Upper lobe of left lung (tissue), 6 donors: ENCODE measurements at regions not wholly inside any gene's neighbourhood (a gene's known extent, or its start where the extent isn't known, plus 50 kb on each side); places are given as distances from the start of the nearest gene placed in this dataset.

Experiments
- ATAC-seq, 2 donors: fragments of 200-7000 bp; cut with Tn5 transposase; one replicate each; pipeline ENCODE4 v1.9.1; 2022; ENCODE audit warnings: mild to moderate bottlenecking in 2 of 2, moderate library complexity in 2 of 2; ENCODE audit not compliant: low FRiP score in 2 of 2
- DNase-seq, 2 donors: peaks; one replicate each; pipeline ENCODE4 v3.0.0-alpha.2; 2019 to 2020
- H3K27ac ChIP-seq, 4 donors: fragments of 200-600 bp; sonication (generic); one replicate each; pipeline ENCODE4 v1.5.1; 2016 to 2019
- H3K27me3 ChIP-seq, 4 donors: fragments of 200-600 bp; sonication (generic); one replicate each; pipeline ENCODE4 v1.5.1; 2017 to 2019
- H3K36me3 ChIP-seq, 4 donors: fragments of 200-600 bp; sonication (generic); one replicate each; pipeline ENCODE4 v1.5.1; 2016 to 2019
- H3K4me1 ChIP-seq, 4 donors: fragments of 200-600 bp; sonication (generic); one replicate each; pipeline ENCODE4 v1.5.1; 2018 to 2019
- H3K4me3 ChIP-seq, 4 donors: fragments of 200-600 bp; sonication (generic); one replicate each; pipeline ENCODE4 v1.5.1; 2017 to 2019; ENCODE audit warnings: mild to moderate bottlenecking in 2 of 4, moderate library complexity in 1 of 4
- H3K9me3 ChIP-seq, 4 donors: fragments of 200-600 bp; sonication (generic); one replicate each; pipeline ENCODE4 v1.5.1; 2018 to 2019
- CTCF ChIP-seq, 6 experiments: fragments of 450-650 bp in 4 of 6; fragments of 200-600 bp in 2 of 6; sonication (generic) in 2 of 6; IDR thresholded peaks; one replicate each; pipeline ENCODE4 v1.5.1; 2016 to 2019; ENCODE audit warnings: antibody characterized with exemption in 6 of 6
- EP300 ChIP-seq, 4 donors: sonication (generic); formaldehyde crosslinking; IDR thresholded peaks; one replicate each; pipeline ENCODE4 v1.5.1; 2017; ENCODE audit warnings: antibody characterized with exemption in 4 of 4, control low read depth in 2 of 4
- POLR2A ChIP-seq, 4 donors: fragments of 450-650 bp; IDR thresholded peaks; one replicate each; pipeline ENCODE4 v1.5.1; 2016 to 2017; ENCODE audit warnings: antibody characterized with exemption in 4 of 4, mild to moderate bottlenecking in 2 of 4
- POLR2AphosphoS5 ChIP-seq, 2 donors: sonication (generic); formaldehyde crosslinking; IDR thresholded peaks; one replicate each; pipeline ENCODE4 v1.5.1; 2017; ENCODE audit warnings: antibody characterized with exemption in 2 of 2
- WGBS, 2 donors: methylation state at CpG; one replicate each; pipeline ENCODE4 v1.1.5; 2017 to 2018; 5-methylcytosine and 5-hydroxymethylcytosine counted together
- donor health status: DM: no; HTN: no; CAD: no; lungs with moderate emphysema.
- donor health status: DM: no; HTN: yes; CAD: no; lungs with severe emphysema.

DNA sequence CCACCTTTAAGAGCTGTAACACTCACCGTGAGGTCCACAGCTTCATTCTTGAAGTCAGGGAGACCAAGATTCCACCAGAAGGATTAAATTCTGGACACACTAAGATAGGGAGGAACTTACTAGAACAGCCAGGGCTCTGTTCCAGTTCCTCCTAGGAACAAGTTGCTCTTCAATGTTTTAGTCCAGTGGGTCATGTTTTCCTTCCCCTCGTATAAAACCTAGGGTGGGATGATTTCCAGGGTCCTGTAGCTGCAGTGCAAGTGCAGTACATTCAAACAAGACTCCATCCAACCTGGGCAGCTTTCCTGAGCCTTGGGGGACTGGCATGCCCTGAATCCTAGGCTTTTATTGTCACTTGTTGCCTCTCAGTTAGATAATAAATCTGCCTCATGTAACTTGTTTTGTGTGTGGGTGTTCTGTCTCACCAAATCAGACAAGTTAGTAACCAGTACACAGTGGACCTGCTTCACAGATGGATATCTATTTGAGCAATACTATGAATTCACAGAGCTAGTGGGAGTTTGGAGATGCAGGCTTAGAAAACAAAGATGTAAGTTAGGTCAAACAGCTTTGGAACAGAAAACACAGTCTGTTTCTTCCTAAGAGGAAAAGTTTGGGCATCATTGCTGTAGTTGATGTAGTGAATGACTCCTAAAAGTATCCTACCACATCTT is 405.6 kb downstream of the GABRG2 start:
- Histone ChIP-seq H3K4me3 (no peak overlapping the region), H3K27ac (no peak overlapping the region), H3K4me1 (no peaks in the 10 kb centered on the region), H3K36me3 (no peaks in the 10 kb centered on the region), H3K9me3 (no peaks in the 10 kb centered on the region), H3K27me3 (no peaks in the 10 kb centered on the region)
- DNase-seq (no peak), ATAC-seq (no peak)
- 67 to 80% methylated on average over 2 of the region's 2 CpGs for WGBS, 2 donors
- TF ChIP-seq POLR2A (IDR thresholded peaks at IDR 0.05), result no peak
- TF ChIP-seq CTCF (IDR thresholded peaks at IDR 0.05), result no peak

DNA sequence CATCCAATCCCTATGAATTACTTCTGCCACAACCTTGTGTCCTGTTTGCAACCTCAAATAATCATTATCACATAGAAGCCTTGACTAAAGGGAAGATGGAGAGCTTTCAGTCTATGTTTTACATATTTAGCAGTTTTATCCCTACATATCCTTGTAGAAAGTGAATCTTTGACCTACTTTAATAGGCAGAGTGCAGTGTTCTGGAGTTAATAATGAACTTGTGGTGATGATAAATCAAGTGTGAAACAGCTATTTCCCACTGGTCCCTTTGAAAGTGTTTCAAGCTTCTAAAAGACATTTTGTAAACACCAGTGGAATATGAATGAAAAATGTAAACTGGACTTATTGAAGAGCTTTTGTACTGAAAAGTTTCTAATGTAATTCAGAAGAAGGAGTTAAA is 406.7 kb downstream of the GABRG2 start:
- DNase-seq (no peak), ATAC-seq (no peak)
- no peak overlapping the region for H3K4me3 ChIP-seq
- H3K9me3 ChIP-seq, result no peaks in the 10 kb centered on the region
- no peak overlapping the region for H3K27ac ChIP-seq
- no peaks in the 10 kb centered on the region for H3K27me3 ChIP-seq
- TF ChIP-seq CTCF (IDR thresholded peaks at IDR 0.05) (no peak), EP300 (IDR thresholded peaks at IDR 0.05) (no peak)
- no peaks in the 10 kb centered on the region for H3K36me3 ChIP-seq
- H3K4me1 ChIP-seq, result no peaks in the 10 kb centered on the region

DNA sequence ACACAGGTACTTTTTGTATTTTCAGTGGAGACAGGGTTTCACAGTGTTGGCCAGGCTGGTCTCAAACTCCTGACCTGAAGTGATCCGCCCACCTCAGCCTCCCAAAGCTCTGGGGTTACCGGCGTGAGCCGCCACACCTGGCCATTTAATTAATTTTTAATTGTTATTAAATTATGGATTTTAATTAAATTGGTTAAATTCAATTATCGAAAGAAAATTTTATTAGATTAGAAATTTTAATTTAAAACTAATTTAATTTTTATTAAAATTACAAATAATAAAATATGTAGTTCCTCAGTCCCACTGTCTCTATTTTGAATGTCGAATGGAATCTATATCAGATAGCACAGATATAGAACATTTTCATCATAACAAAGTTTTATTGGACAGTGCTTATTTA is 416.5 kb downstream of the GABRG2 start:
- no peaks in the 10 kb centered on the region for H3K27me3 ChIP-seq
- no peaks in the 10 kb centered on the region for H3K9me3 ChIP-seq
- H3K4me1 ChIP-seq, result no peaks in the 10 kb centered on the region
- DNase-seq (no peak), ATAC-seq (no peak)
- no peak overlapping the region for H3K27ac ChIP-seq
- no peak for TF ChIP-seq POLR2A (IDR thresholded peaks at IDR 0.05)
- TF ChIP-seq EP300 (IDR thresholded peaks at IDR 0.05), result no peak
- no peak overlapping the region for H3K4me3 ChIP-seq
- WGBS, 2 donors, result 94% methylated on average over 6 of the region's 6 CpGs
- H3K36me3 ChIP-seq, result no peaks in the 10 kb centered on the region

- Histone ChIP-seq H3K27me3 (no peaks in the 10 kb centered on the region), H3K36me3 (no peaks in the 10 kb centered on the region), H3K9me3 (no peaks in the 10 kb centered on the region), H3K4me1 (no peaks in the 10 kb centered on the region), H3K27ac (no peak overlapping the region), H3K4me3 (no peak overlapping the region)
- TF ChIP-seq POLR2A (IDR thresholded peaks at IDR 0.05), result no peak
- no peak for TF ChIP-seq CTCF (IDR thresholded peaks at IDR 0.05)
- no peak for TF ChIP-seq POLR2AphosphoS5 (IDR thresholded peaks at IDR 0.05)
- no peak for TF ChIP-seq EP300 (IDR thresholded peaks at IDR 0.05)
- DNase-seq, result no peak
- ATAC-seq, result no peak
- 76 to 78% methylated on average over 5 of the region's 5 CpGs for WGBS, 2 donors
These were observed 417.4 kb downstream of the GABRG2 start for GRCh38 chr5:162484986-162485385.

- ATAC-seq (no peak), DNase-seq (no peak)
- no peak overlapping the region for H3K4me3 ChIP-seq
- no peaks in the 10 kb centered on the region for H3K36me3 ChIP-seq
- TF ChIP-seq POLR2A (IDR thresholded peaks at IDR 0.05), result no peak
- no peak for TF ChIP-seq POLR2AphosphoS5 (IDR thresholded peaks at IDR 0.05)
- no peak for TF ChIP-seq CTCF (IDR thresholded peaks at IDR 0.05)
- no peak for TF ChIP-seq EP300 (IDR thresholded peaks at IDR 0.05)
- H3K27me3 ChIP-seq, result no peaks in the 10 kb centered on the region
- H3K9me3 ChIP-seq, result no peaks in the 10 kb centered on the region
- H3K27ac ChIP-seq, result no peak overlapping the region
- H3K4me1 ChIP-seq, result no peaks in the 10 kb centered on the region
- WGBS, 2 donors, result 56 to 58% methylated on average over 8 of the region's 8 CpGs
These were observed 418.2 kb downstream of the GABRG2 start for GRCh38 chr5:162485666-162486292.
